Fibroblast of peridontal ligament (primary cell): ENCODE measurements at regions not wholly inside any gene's neighbourhood (a gene's known extent, or its start where the extent isn't known, plus 50 kb on each side); places are given as distances from the start of the nearest gene placed in this dataset.
"Not testable (repeated sequence)": the region's sequence is repeated elsewhere in the genome, so short reads cannot be mapped to it uniquely, and the experiment has no call there.

Experiments used
- DNase-seq: peaks from one replicate; pipeline ENCODE4 v3.0.0-alpha.2; 2010; ENCODE audit errors: extremely low read depth

DNA sequence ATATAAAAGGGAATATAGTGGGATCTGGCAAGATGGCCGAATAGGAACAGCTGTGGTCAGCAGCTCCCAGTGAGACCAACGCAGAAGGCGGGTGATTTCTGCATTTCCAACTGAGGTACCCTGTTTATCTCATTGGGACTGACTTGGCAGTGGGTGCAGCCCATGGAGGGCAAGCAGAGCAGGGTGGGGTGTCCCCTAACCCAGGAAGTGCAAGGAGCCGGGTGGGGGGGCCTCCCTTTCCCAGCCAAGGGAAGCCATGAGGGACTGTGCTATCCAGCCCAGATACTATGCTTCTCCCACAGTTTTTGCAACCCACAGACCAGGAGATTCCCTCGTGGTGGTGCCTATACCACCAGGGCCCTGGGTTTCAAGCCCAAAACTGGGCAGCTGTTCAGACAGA, 342.4 kb downstream of the RPS29 start:
- DNase-seq = not testable (repeated sequence)

GRCh38 chr14:49240383-49240782, 345.8 kb downstream of the RPS29 start:
- DNase-seq = no peak

GRCh38 chr14:49228552-49228951, 357.6 kb downstream of the RPS29 start:
- DNase-seq = no peak

- DNase-seq = no peak
Measured at GRCh38 chr14:49221316-49221715, 364.9 kb downstream of the RPS29 start.

- no peak for DNase-seq
Measured at GRCh38 chr14:49220492-49220891, 365.7 kb downstream of the RPS29 start.

GRCh38 chr14:49218436-49219092, 367.6 kb downstream of the RPS29 start:
- no peak for DNase-seq

DNA sequence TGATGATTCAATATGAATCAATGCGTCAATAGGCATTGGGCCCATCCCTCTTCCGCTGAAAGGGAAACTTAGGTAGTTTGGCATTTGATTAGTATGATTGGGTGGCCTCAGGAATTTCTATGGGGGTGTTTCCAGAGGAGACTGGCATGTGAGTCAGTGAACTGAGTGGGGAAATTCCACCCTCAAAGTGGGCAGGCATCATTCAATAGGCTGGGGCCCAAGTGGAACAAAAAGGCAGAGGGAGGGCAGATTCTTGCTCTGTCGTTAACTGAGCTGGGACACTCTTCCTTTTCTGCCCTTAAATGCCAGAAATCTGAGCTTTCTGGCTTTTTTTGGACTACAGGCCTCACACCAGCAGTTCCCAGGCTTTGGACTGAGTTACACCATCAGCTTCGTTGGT, 373.5 kb downstream of the RPS29 start:
- DNase-seq = no peak

- no peak for DNase-seq
Measured at GRCh38 chr14:49209416-49209815, 376.8 kb downstream of the RPS29 start.

- no peak for DNase-seq
Measured at GRCh38 chr14:49206828-49207227, 379.4 kb downstream of the RPS29 start.

DNA sequence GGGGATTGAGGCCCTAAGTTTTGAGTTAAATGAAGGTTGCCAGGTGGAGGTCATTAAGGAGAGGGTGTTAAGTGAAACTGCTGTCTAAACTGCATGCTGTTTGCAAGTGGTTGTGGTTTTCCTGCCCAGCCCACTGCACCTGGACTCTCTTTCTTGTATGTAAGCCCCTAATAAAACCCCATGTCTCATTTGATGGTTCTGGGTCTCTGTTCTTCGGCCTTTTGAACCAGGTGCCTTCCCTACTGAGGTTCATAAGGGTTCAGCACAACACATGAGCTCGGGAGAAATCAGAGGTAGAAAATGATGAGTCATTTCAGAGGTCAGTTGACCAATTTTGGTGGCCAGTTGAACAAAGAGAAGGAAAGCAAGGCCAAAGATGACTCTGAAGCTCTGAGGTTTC, 382.5 kb downstream of the RPS29 start:
- DNase-seq = no peak

GRCh38 chr14:49199159-49199558, 387.0 kb downstream of the RPS29 start:
- no peak for DNase-seq

DNA sequence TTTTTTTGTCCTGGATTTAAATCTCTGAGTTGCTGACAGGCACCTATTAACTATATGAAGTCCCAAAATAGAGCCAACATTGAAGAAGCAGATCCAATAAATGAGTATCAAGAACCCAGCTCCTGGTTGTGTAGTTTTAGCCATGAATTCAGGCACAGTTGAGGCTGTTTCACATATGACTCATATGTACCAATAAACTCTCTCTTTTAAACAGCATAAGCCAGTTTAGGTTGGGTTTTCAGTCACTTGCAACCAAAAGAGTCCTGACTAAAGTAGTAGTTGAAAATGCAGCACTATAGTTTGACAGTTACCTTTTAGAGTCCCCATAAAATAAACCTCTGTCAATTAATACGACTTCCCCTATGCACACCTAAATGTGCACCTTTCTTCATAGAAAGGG, 389.9 kb downstream of the RPS29 start:
- no peak for DNase-seq

GRCh38 chr14:49194067-49194466, 392.1 kb downstream of the RPS29 start:
- no peak for DNase-seq

DNA sequence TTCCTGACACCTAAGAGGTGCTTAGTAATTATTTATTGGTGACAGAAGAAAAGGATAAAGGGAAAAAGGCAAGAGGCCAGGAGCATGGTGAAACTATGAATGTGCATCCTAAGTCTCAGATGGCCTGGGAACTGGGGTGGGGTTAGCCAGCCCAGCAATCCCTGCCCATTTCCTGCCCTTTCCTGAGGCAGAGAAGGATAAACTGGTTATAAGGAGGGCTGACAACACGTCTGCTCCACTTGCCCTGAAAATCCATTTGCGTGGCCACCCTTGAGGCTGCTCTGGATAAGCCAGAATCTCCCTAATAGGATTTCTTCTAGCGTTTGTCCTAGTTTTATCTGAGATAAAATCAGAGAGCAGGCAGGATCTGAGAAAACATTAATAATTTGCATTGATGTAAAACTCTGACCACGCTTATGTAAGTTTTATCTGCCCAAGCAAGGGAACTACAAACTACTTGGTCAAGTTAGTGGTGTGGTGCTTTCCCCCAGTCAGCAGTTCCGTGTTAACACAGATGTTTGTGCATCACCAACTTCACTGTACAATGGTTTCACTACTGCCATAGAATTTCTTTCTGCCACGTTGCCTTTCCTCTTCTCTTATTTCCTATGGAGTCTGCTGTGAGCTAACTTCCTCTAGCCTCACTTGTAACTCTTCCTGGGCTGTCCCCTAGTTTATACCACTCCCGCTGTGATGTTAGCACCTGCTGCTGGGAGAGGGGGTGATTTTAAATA, 392.7 kb downstream of the RPS29 start:
- no peak for DNase-seq

- no peak for DNase-seq
Measured at GRCh38 chr14:49191380-49191779, 394.8 kb downstream of the RPS29 start.

GRCh38 chr14:49189375-49189774, 396.8 kb downstream of the RPS29 start:
- no peak for DNase-seq

- DNase-seq = no peak
Measured at GRCh38 chr14:49187799-49188198, 398.4 kb downstream of the RPS29 start.

DNA sequence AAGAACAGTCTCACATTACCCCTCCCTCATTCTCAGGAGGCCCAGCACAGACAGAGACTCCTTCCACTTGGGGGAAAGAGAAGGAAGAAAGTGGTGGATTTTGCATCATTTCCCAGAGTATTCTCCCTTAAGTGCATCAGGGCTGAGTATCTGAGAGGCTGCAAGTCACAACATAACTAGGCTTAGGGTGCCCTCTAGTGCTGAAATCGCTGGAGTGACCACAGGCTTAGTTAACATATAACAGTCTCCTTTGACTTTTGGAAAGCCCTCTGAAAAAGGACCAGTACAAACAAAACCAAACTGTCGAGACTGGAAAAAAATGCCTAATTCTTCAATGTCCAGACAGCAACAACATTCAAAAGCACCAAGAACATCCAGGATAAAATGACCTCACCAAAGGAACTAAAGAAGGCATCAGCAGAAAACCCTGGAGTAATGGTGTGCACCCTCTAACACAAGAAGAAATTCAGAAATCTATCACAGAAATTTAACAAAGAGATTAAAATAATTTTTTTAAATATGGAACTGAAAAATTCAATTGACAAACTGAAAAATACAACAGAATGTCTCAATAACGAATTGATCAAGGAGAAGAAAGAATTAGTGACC, 412.3 kb downstream of the RPS29 start:
- peak; percentile 60 for DNase-seq

DNA sequence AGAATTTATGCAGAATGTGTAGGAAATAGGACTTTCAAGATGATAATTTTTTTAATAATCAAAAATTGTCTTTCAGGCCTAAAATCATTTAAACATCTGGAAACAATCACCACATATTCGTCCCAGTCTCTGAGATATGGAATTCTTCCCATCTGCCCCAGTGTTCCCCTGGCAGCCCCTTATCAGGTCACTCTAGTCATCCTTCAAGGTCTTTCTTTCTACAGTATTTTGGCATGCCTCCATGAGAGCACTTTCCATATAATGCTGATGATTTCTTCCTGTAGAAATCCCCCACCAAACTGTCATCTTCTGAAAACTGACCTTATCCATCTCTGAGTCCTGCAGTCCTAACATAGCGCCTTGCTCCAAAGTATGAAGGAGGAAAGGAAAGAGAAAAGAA, 422.1 kb downstream of the RPS29 start:
- no peak for DNase-seq

- no peak for DNase-seq
Measured at GRCh38 chr14:49160983-49161382, 425.2 kb downstream of the RPS29 start.

DNA sequence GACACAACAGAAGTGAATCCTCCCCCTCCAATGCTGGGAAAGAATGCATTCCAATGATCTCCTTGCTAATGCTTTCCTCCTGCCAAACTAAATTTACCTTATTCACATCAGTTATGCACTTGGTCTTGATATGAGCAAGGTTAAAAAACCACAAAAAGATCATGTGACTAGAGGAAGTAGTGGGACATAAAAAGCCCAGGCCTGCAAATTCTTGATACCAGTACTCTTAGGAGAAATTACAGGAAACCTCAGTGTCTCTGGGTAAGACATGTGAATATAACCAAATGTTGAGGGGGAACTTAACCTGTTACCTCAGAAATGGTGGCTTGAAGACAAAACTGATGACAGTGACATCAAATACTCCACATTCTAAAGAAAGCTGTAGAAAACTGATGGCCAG, 427.1 kb downstream of the RPS29 start:
- DNase-seq = no peak

DNA sequence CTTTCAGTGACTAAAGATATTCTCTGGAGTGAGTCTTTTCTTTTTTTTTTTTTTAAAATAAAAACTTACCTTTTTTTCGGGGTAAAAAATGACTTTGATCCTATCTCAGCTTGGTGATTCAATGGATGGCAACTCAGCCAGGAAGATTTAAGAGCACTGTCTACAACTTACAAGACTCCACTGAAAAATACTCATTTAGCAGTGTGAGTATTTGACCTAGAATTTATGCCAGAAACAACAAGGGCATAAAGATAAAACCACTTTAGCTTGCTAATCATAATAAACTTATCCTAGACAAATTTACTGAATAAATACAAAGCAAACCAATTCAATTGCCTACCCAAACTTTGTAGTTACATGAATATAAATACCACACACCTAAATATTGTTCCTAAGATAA, 446.6 kb downstream of the RPS29 start:
- no peak for DNase-seq

- DNase-seq = no peak
Measured at GRCh38 chr14:49134940-49135339, 451.2 kb downstream of the RPS29 start.
